ENCODE measurements at regions not wholly inside any gene's neighbourhood (a gene's known extent, or its start where the extent isn't known, plus 50 kb on each side); places are given as distances from the start of the nearest gene placed in this dataset.

- H3K4me3 ChIP-seq (ENCODE audit: low read depth, low read length) = no peak overlapping the region
- TF ChIP-seq CTCF (IDR thresholded peaks at IDR 0.05; ENCODE audit: borderline replicate concordance, insufficient read depth, low read depth, low read length) = no peak
These were observed 616.3 kb downstream of the EPHA4 start for GRCh38 chr2:220955776-220956175.

- no peak overlapping the region for H3K4me3 ChIP-seq (ENCODE audit: low read depth, low read length)
- TF ChIP-seq CTCF (IDR thresholded peaks at IDR 0.05; ENCODE audit: borderline replicate concordance, insufficient read depth, low read depth, low read length) = no peak
These were observed 615.7 kb downstream of the EPHA4 start for GRCh38 chr2:220956429-220956828.

- no peak for TF ChIP-seq CTCF (IDR thresholded peaks at IDR 0.05; ENCODE audit: borderline replicate concordance, insufficient read depth, low read depth, low read length)
- H3K4me3 ChIP-seq (ENCODE audit: low read depth, low read length) = no peak overlapping the region
These were observed 612.7 kb downstream of the EPHA4 start for GRCh38 chr2:220959391-220959802.

GRCh38 chr2:220961143-220961860 lies 610.8 kb downstream of the EPHA4 start:
- H3K4me3 ChIP-seq (ENCODE audit: low read depth, low read length) = no peak overlapping the region
- TF ChIP-seq CTCF (IDR thresholded peaks at IDR 0.05; ENCODE audit: borderline replicate concordance, insufficient read depth, low read depth, low read length) = no peak

GRCh38 chr2:220962556-220962955 lies 609.5 kb downstream of the EPHA4 start:
- TF ChIP-seq CTCF (IDR thresholded peaks at IDR 0.05; ENCODE audit: borderline replicate concordance, insufficient read depth, low read depth, low read length) = no peak
- H3K4me3 ChIP-seq (ENCODE audit: low read depth, low read length) = no peak overlapping the region

- no peak for TF ChIP-seq CTCF (IDR thresholded peaks at IDR 0.05; ENCODE audit: borderline replicate concordance, insufficient read depth, low read depth, low read length)
- H3K4me3 ChIP-seq (ENCODE audit: low read depth, low read length) = no peak overlapping the region
These were observed 609.0 kb downstream of the EPHA4 start for GRCh38 chr2:220963076-220963475.

GRCh38 chr2:220963930-220964329 lies 608.2 kb downstream of the EPHA4 start:
- no peak for TF ChIP-seq CTCF (IDR thresholded peaks at IDR 0.05; ENCODE audit: borderline replicate concordance, insufficient read depth, low read depth, low read length)
- no peak overlapping the region for H3K4me3 ChIP-seq (ENCODE audit: low read depth, low read length)

All from GM12875 (cell line).